Left lung (tissue), 4 donors: ENCODE measurements at regions not wholly inside any gene's neighbourhood (a gene's known extent, or its start where the extent isn't known, plus 50 kb on each side); places are given as distances from the start of the nearest gene placed in this dataset.

ENCODE experiments used
- ATAC-seq: fragments of 200-7000 bp; cut with Tn5 transposase; one replicate; pipeline ENCODE4 v1.9.1; 2020; ENCODE audit warnings: moderate library complexity
- DNase-seq, 4 donors: peaks; one replicate each; pipeline ENCODE4 v3.0.0-alpha.2; 2013 to 2020
- H3K27ac ChIP-seq, 2 donors: fragments of 200-600 bp; sonication (generic) in 1 of 2; one replicate each; pipeline versions ENCODE4 v1.5.0 to v1.8.0; 2020 to 2021
- H3K27me3 ChIP-seq, 2 donors: fragments of 200-600 bp; sonication (generic) in 1 of 2; one replicate each; pipeline versions ENCODE4 v1.5.0 to v1.8.0; 2020 to 2021
- H3K36me3 ChIP-seq, 2 donors: fragments of 200-600 bp; sonication (generic) in 1 of 2; one replicate each; pipeline versions ENCODE4 v1.5.0 to v1.8.0; 2020 to 2021
- H3K4me1 ChIP-seq, 2 donors: fragments of 200-600 bp; one replicate each; pipeline ENCODE4 v1.8.0; 2021
- H3K4me3 ChIP-seq, 2 donors: fragments of 200-600 bp; sonication (generic) in 1 of 2; one replicate each; pipeline versions ENCODE4 v1.5.0 to v1.8.0; 2020 to 2021; ENCODE audit warnings: mild to moderate bottlenecking in 1 of 2
- H3K9me3 ChIP-seq, 2 donors: fragments of 200-600 bp; sonication (generic) in 1 of 2; one replicate each; pipeline versions ENCODE4 v1.5.0 to v1.8.0; 2020 to 2021
- CTCF ChIP-seq, 2 donors: fragments of 200-600 bp; sonication (generic) in 1 of 2; IDR thresholded peaks; one replicate each; pipeline versions ENCODE4 v1.5.0 to v1.8.0; 2021; ENCODE audit warnings: antibody characterized with exemption in 2 of 2
- intact Hi-C, 2 donors: fragments of 100-400 bp; cut with DNase I; formaldehyde crosslinking; loops; one replicate each; pipeline versions ENCODE4 v1.11.2 to v1.14.2; 2022
- donor health status: DM: no; HTN: yes; CAD: no.
- donor health status: DM: no; HTN: no; CAD: no.

GRCh38 chr6:84862843-84863242 lies 98.4 kb upstream of the TBX18 start:
- Histone ChIP-seq H3K4me3 (no peak overlapping the region), H3K36me3 (no peaks in the 10 kb centered on the region), H3K27me3 (no peaks in the 10 kb centered on the region), H3K27ac (no peak overlapping the region), H3K4me1 (no peaks in the 10 kb centered on the region), H3K9me3 (no peaks in the 10 kb centered on the region)
- ATAC-seq: no peak
- no peak for TF ChIP-seq CTCF (IDR thresholded peaks at IDR 0.05)
- intact Hi-C loops: no loop called here
- no peak for DNase-seq

GRCh38 chr6:84860920-84861319 lies 96.5 kb upstream of the TBX18 start:
- no peak for DNase-seq
- intact Hi-C loops: no loop called here
- no peaks in the 10 kb centered on the region for H3K4me1 ChIP-seq
- ATAC-seq: no peak
- no peak overlapping the region for H3K27ac ChIP-seq
- H3K36me3 ChIP-seq: no peaks in the 10 kb centered on the region
- TF ChIP-seq CTCF (IDR thresholded peaks at IDR 0.05): no peak
- H3K9me3 ChIP-seq: no peaks in the 10 kb centered on the region
- H3K4me3 ChIP-seq: no peak overlapping the region
- no peaks in the 10 kb centered on the region for H3K27me3 ChIP-seq

GRCh38 chr6:84860509-84860908 lies 96.1 kb upstream of the TBX18 start:
- ATAC-seq (no peak), DNase-seq (no peak)
- no peak for TF ChIP-seq CTCF (IDR thresholded peaks at IDR 0.05)
- no peaks in the 10 kb centered on the region for H3K4me1 ChIP-seq
- no peaks in the 10 kb centered on the region for H3K36me3 ChIP-seq
- H3K4me3 ChIP-seq: no peak overlapping the region
- no peak overlapping the region for H3K27ac ChIP-seq
- H3K27me3 ChIP-seq: no peaks in the 10 kb centered on the region
- intact Hi-C loops: no loop called here
- no peaks in the 10 kb centered on the region for H3K9me3 ChIP-seq

GRCh38 chr6:84854811-84855400 lies 90.5 kb upstream of the TBX18 start:
- H3K4me3 ChIP-seq: no peak overlapping the region
- no peaks in the 10 kb centered on the region for H3K27me3 ChIP-seq
- no peak for ATAC-seq
- intact Hi-C loops: no loop called here
- H3K27ac ChIP-seq: no peak overlapping the region
- H3K36me3 ChIP-seq: no peaks in the 10 kb centered on the region
- H3K4me1 ChIP-seq: no peaks in the 10 kb centered on the region
- DNase-seq: no peak
- H3K9me3 ChIP-seq: no peaks in the 10 kb centered on the region
- TF ChIP-seq CTCF (IDR thresholded peaks at IDR 0.05): no peak

GRCh38 chr6:84853901-84854300 lies 89.5 kb upstream of the TBX18 start:
- ATAC-seq: no peak

More at GRCh38 chr6:84853901-84854300, 89.5 kb upstream of the TBX18 start:
- Histone ChIP-seq H3K27me3 (no peaks in the 10 kb centered on the region), H3K4me3 (no peak overlapping the region), H3K27ac (no peak overlapping the region), H3K4me1 (no peaks in the 10 kb centered on the region), H3K36me3 (no peaks in the 10 kb centered on the region), H3K9me3 (no peaks in the 10 kb centered on the region)
- DNase-seq: no peak
- TF ChIP-seq CTCF (IDR thresholded peaks at IDR 0.05): no peak
- intact Hi-C loops: no loop called here
